Germinal center (tissue), 1 donor: ENCODE measurements at regions not wholly inside any gene's neighbourhood (a gene's known extent, or its start where the extent isn't known, plus 50 kb on each side); places are given as distances from the start of the nearest gene placed in this dataset.
"Not testable (repeated sequence)": the region's sequence is repeated elsewhere in the genome, so short reads cannot be mapped to it uniquely, and the experiment has no call there.

Experiments
- DNase-seq: peaks from one replicate; pipeline ENCODE4 v3.0.0; 2012; ENCODE audit warnings: mixed read lengths, low spot score

DNA sequence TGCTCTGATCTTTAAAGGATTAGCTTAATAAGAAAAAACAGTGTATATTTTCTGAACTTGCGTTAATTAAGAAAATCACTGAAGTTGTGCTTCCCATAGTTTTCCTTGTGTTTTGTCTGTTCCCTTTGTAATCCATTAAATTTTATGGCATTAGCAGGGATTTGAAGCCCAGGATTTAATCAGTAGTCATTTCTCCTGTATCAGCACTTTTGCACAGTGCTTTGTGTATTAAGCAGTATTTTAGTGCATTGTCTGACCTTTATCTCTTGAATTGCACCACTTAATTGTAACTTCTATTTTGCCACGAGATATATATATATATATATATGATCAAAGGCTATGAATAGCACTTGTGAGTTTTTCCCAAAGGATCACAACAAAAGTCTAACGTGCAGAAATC, 133.7 kb downstream of the S1PR1 start:
- DNase-seq, result no peak

- no peak for DNase-seq
Observed at GRCh38 chr1:101371259-101371658, 134.4 kb downstream of the S1PR1 start.

- DNase-seq, result no peak
Observed at GRCh38 chr1:101373570-101373969, 136.8 kb downstream of the S1PR1 start.

GRCh38 chr1:101375448-101375847, 138.6 kb downstream of the S1PR1 start:
- not testable (repeated sequence) for DNase-seq

DNA sequence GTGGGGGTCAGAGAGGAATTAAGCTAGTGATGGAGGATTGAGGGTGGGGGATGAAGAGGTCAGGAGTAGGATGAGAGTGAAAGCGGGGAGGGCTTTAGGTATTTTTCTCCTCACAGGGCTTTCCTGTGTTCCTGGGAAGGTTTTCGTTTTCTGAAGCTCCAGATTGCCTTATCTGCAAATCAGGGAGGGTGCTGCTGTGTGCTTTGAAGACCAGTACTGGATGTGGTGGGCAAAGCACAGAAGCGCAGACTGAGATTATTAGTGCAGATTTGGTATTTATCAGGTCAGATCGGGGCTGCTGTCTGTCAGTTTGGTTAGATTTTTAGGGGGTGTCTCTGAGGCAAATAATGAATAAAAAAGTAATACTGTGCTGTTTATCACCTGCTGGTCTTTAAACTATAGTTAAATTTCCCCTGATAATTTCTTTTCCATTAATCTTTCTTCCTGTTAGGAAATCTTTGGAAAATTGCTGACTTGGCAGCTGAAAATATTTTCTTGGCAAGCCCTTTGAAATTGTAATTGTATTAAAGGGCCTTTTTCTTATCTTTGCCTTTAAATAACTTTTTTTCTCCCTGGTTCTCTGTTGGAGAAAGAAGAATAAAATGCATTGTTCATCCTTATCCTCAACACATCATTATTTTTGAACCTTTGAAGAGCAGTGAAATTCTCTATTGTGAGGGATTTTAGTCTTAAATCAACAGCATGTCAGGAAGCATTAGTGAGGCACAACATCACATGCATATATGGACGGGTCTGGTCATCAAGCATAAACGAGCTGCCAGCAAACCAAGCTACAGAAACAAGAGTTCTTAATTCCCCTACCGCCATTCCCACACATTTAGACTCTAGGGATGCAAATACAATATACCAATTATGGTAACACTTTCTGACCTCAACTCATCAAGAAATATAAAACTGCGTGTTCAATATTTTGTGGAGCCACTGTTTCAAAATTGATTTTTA, 139.6 kb downstream of the S1PR1 start:
- no peak for DNase-seq

GRCh38 chr1:101377084-101377835, 140.4 kb downstream of the S1PR1 start:
- no peak for DNase-seq

DNA sequence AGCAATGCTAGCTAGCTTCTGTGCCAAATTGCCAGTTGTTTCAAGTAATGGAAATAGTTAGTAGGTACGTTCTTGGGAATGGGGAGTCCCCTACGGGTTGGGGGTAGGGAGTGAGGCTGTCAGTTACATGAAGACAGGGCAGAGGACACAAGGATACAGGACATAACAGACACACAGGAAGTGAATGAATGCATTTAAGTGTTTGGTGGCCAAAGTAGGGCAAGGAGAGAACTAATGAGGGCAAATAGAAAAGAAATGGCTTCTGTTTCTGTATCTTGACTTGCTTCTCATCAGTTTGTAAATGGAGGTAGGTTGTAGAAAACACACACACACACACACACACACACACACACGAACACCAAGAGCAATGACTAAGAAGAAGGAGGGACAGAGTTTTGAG, 142.2 kb downstream of the S1PR1 start:
- no peak for DNase-seq

DNA sequence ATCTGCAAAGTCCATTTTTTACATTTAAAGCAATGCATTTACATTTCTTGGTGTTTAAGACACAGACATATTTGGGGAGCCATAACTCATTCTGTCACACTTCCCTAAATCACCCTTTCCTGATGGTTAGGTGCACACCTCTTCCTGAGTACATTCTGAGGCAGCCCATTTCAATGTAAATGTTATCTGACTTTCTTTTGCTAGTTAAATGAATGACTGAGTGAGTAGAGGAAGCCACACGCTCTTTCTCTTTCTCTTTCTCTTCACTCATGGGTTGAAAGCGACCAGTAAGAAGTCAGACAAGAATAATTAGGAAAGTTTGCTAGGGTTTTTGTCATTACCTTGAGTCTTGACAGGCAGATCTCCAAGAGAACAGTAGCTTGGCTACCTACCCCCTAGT, 143.1 kb downstream of the S1PR1 start:
- peak; percentile 11 for DNase-seq

DNA sequence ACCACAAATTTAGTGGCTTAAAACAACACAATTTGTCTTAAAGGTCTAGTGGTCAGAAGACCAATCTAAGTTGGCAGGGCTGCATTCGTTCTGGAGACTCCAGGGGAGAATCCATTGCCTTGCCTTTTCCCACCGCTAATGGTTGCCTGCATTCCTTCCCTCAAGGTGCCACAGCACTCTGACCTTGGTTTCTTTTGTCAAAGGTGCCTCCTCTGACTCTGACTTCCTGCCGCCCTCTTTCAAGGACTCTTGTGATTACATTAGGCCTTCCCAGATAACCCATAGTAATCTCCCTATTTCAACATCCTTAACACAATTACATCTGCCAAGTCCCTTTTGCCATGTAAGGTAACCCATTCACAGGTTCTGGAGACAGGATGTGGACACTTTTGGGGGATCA, 145.3 kb downstream of the S1PR1 start:
- no peak for DNase-seq

GRCh38 chr1:101388904-101389546, 152.2 kb downstream of the S1PR1 start:
- peak; percentile 19 for DNase-seq

GRCh38 chr1:101389547-101389929, 152.7 kb downstream of the S1PR1 start:
- DNase-seq, result no peak

- DNase-seq, result no peak
Observed at GRCh38 chr1:101392552-101392951, 155.7 kb downstream of the S1PR1 start.

GRCh38 chr1:101394041-101394440, 157.2 kb downstream of the S1PR1 start:
- DNase-seq, result no peak

DNA sequence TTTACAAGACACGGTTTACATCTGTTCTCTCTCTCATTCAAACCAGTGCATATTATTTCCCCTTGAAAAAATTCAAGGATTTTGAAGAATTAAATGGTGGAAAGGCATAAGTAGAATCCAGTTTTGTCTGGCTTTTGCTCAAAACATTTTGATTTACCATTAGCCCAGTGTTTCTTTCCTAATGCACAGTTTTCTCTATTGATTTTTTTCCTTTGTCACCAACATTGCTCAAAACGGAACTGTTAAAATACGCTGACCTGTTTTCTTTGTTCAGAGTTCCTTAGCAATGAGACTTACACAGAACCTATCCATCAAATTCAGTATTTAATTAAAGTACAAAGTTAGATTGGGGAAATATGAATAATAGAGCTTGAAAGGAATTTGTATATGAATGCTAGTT, 162.4 kb downstream of the S1PR1 start:
- DNase-seq, result no peak

- no peak for DNase-seq
Observed at GRCh38 chr1:101406271-101406670, 169.5 kb downstream of the S1PR1 start.

GRCh38 chr1:101406681-101407080, 169.9 kb downstream of the S1PR1 start:
- no peak for DNase-seq

DNA sequence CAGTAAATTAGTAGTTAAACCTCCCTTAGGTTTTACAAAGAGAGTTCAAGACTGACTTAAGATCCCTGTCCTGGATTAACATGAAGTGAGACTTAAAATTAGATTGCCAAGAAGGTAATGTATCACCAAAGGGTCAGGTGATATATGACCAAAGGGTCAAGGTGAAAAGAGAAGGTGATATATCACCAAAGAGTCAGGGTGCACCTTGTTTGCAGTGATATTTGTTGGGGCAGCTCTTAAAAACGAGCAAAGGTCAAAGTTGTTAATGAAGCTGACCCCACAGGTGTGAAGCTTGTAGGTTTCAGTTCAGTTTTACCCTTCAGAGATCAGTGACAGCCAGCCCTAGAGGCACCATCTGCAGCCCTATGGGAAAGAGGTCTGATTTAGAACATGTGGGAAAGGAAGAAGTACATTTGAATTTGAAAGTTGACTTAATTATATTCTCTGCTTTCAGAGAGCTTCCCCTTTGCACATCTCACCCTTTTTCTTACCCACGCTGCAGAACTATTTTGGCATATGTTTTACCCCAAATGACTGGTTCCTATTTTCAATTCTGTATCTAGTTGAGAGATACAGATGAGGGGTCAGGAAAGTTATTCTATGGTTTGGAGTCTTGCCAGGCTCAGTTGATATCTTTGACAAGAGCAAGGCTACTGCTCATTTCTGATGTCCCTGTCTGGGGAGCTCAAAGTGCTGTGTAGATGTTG, 170.8 kb downstream of the S1PR1 start:
- DNase-seq, result peak; percentile 43

GRCh38 chr1:101408212-101409042, 171.6 kb downstream of the S1PR1 start:
- no peak for DNase-seq

DNA sequence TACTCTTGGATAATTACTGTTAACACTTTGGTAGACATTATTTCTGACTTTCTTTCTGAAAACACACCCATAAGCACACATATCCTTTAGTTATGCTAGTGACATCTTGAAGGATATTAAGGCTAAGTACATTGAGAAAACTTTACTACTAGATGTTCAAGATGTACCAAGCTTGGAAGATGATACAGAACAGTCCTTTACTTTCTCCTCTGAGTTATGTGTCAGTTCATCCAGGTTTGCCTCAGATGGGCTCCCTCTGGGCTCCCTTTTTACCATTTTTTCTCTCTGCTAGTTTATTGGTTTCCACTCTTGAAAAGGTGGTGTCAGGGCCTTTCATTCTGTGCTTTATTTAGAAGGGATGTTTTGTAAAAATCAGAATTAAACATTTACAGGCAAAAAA, 172.3 kb downstream of the S1PR1 start:
- DNase-seq, result no peak

DNA sequence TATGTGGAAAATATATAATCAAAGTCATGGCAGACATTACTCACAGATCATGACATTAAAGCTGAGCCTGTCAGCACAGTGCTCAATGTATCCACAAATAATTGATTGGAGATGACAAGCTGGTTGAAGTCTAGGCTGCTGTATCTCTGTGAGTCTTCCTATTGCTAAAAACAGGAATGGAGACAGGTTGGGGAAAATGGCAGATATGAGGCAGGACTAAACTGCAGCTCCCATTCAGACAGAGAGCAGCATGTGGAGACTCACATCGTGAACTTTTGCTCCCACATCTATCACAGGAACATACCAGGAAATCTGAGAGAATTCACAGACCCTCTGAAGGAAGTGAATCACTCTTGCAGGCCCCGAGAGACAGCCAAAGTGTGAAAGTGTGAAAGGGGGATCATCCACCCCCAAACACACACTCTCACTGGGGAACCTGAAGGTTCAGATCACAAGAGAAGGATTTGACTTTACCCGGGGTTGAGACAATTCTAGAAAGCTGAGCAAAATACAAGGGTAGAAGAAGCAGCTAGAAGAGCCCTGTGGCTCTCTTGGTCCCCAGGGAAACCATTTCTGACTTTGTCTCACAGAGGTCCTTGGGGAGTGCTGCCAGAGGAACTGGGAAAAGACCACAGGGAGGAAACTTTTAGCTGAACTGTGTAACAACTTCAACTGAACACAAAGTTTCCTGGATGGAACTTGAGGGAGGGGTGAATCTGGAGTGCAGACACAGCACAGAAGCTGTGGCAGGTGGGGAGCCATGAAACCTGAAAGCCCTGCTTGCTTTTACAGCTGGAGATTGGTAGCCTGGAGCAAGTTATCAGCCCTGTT, 173.4 kb downstream of the S1PR1 start:
- DNase-seq, result no peak
